OCI-LY7 (cell line): ENCODE measurements at regions not wholly inside any gene's neighbourhood (a gene's known extent, or its start where the extent isn't known, plus 50 kb on each side); places are given as distances from the start of the nearest gene placed in this dataset.

ENCODE experiments used
- BruUV-seq: library from RNA; stranded (reverse); fragments of 400-500 nt; replicated peaks from 2 replicates; lab custom pipeline; 2021; lab: Mats Ljungman, UMichigan
- CTCF ChIA-PET: fragments of 300-600 bp; sonication (Branson Sonifier 250); formaldehyde crosslinking; loops from one replicate; lab custom pipeline; 2022; ENCODE audit warnings: antibody characterized with exemption; ENCODE audit not compliant: unreplicated experiment; lab: Charles Lee
- POLR2A ChIA-PET: fragments of 300-600 bp; sonication (Branson Sonifier 250); formaldehyde crosslinking; loops from one replicate; lab custom pipeline; 2022; ENCODE audit warnings: antibody characterized with exemption; lab: Charles Lee
- DNase-seq: peaks from one replicate; pipeline ENCODE4 v3.0.0-alpha.2; 2015; ENCODE audit warnings: low spot score
- H2AFZ ChIP-seq: fragments of 200-600 bp; sonication (generic), shearing (Covaris generic); 2 replicates; pipeline ENCODE4 v1.6.1; 2014; ENCODE audit warnings: mild to moderate bottlenecking, antibody characterized with exemption, low read length, moderate library complexity
- H3K27ac ChIP-seq: fragments of 200-600 bp; sonication (generic); 2 replicates; pipeline ENCODE4 v1.5.1; 2014; ENCODE audit warnings: mixed run types, low read depth, mild to moderate bottlenecking, moderate library complexity, low read length, inconsistent platforms; ENCODE audit not compliant: poor library complexity, severe bottlenecking
- H3K36me3 ChIP-seq: fragments of 200-600 bp; sonication (generic); 2 replicates; pipeline ENCODE4 v1.6.1; 2014; ENCODE audit warnings: mild to moderate bottlenecking, antibody characterized with exemption, low read length, moderate library complexity, mixed read lengths; ENCODE audit not compliant: insufficient read depth
- H3K4me1 ChIP-seq: fragments of 200-600 bp; sonication (generic); 2 replicates; pipeline ENCODE4 v1.5.1; 2014; ENCODE audit warnings: mild to moderate bottlenecking, low read length; ENCODE audit not compliant: insufficient read depth, poor library complexity, severe bottlenecking
- H3K4me2 ChIP-seq: fragments of 200-600 bp; sonication (generic); 2 replicates; pipeline ENCODE4 v1.6.1; 2014; ENCODE audit warnings: mild to moderate bottlenecking, low read length
- H3K4me3 ChIP-seq: fragments of 200-600 bp; sonication (generic); 2 replicates; pipeline ENCODE4 v1.5.1; 2014; ENCODE audit warnings: mild to moderate bottlenecking, low read depth, low read length; ENCODE audit not compliant: poor library complexity, severe bottlenecking
- H3K79me2 ChIP-seq: fragments of 200-600 bp; sonication (generic); 2 replicates; pipeline ENCODE4 v1.6.1; 2016; ENCODE audit warnings: low read depth, mild to moderate bottlenecking, low read length, moderate library complexity, mixed read lengths; ENCODE audit not compliant: insufficient read depth
- H3K9me2 ChIP-seq: fragments of 200-600 bp; sonication (generic); 2 replicates; pipeline ENCODE4 v1.6.1; 2016; ENCODE audit warnings: mild to moderate bottlenecking, low read length, mixed read lengths; ENCODE audit not compliant: insufficient read depth
- H3K9me3 ChIP-seq: fragments of 200-600 bp; sonication (generic); 2 replicates; pipeline ENCODE4 v1.6.1; 2014; ENCODE audit warnings: mild to moderate bottlenecking, mixed run types, low read length, mixed read lengths
- H4K20me1 ChIP-seq: fragments of 200-600 bp; sonication (generic); 2 replicates; pipeline ENCODE4 v1.6.1; 2014; ENCODE audit warnings: mild to moderate bottlenecking, antibody characterized with exemption, low read length, moderate library complexity, mixed read lengths; ENCODE audit not compliant: insufficient read depth
- EZH2phosphoT487 ChIP-seq: fragments of 200-600 bp; sonication (generic); IDR thresholded peaks from 2 replicates; pipeline ENCODE4 v1.6.1; 2018; ENCODE audit warnings: low read depth, borderline replicate concordance, mild to moderate bottlenecking, mixed run types, antibody characterized with exemption, low read length, moderate library complexity, mixed read lengths
- intact Hi-C: fragments of 100-400 bp; cut with micrococcal nuclease; formaldehyde crosslinking; loops from one replicate; pipeline ENCODE4 v1.10.0; 2022; ENCODE audit not compliant: unreplicated experiment
- TF ChIP-seq, protein P1 (sequence below): fragments of 200-600 bp; sonication (generic); conservative IDR thresholded peaks from 2 replicates; pipeline ENCODE4 v1.5.1; 2014; ENCODE audit warnings: mild to moderate bottlenecking, antibody characterized with exemption, low read length, moderate library complexity, mixed read lengths

DNA sequence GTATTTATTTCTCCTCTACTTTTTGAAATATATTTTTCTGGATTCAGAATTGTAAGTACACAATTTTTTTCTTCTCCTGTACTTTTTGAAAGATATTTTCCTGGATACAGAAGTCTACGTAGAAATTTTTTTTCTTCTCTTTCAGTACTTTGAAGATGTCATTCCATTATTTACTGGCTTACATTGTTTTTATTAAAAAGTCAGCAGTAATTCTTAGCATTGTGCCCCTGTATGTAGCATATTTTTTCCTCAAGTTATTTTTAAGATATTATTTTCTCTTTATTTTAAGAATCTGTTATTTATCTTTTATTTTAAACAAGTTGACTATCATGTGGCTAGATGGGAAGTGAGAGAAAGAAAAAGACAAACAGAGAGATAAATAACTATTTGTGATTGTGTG, 119.0 kb upstream of the NPSR1 start:
- Histone ChIP-seq H3K4me1 (no peaks in the 10 kb centered on the region), H3K27ac (no peak overlapping the region), H2AFZ (no peak overlapping the region), H3K4me3 (no peak overlapping the region), H3K79me2 (no peaks in the 10 kb centered on the region), H3K9me3 (peaks cover 4% of the 10 kb centered on the region; the same call in 1 of the 2 replicates), H3K4me2 (no peak overlapping the region), H3K9me2 (no peaks in the 10 kb centered on the region), H3K36me3 (no peaks in the 10 kb centered on the region), H4K20me1 (no peaks in the 10 kb centered on the region)
- no TSS peak for BruUV-seq
- DNase-seq: no peak
- POLR2A ChIA-PET: no interaction called here
- TF ChIP-seq EZH2phosphoT487: no peak
- TF ChIP-seq, protein P1, sequence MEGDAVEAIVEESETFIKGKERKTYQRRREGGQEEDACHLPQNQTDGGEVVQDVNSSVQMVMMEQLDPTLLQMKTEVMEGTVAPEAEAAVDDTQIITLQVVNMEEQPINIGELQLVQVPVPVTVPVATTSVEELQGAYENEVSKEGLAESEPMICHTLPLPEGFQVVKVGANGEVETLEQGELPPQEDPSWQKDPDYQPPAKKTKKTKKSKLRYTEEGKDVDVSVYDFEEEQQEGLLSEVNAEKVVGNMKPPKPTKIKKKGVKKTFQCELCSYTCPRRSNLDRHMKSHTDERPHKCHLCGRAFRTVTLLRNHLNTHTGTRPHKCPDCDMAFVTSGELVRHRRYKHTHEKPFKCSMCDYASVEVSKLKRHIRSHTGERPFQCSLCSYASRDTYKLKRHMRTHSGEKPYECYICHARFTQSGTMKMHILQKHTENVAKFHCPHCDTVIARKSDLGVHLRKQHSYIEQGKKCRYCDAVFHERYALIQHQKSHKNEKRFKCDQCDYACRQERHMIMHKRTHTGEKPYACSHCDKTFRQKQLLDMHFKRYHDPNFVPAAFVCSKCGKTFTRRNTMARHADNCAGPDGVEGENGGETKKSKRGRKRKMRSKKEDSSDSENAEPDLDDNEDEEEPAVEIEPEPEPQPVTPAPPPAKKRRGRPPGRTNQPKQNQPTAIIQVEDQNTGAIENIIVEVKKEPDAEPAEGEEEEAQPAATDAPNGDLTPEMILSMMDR: no peak
- CTCF ChIA-PET: no interaction called here
- intact Hi-C loops: no loop called here

DNA sequence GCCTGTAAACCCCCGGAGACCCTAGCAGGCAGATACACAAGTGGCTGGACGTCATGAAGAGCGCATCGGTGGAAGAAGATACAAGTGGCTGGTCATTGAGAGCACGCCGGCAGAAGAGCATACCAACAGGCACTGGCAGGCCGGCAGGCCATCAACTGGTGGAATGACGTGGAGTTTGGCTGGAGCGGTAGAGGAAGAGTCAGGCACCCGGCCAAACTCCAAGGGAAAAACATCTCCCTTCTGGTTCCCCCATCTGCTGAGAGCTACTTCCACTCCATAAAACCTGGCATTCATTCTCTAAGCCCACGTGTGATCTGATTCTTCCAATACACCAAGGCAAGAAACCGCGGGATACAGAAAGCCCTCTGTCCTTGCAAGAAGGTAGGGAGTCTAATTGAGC, 113.4 kb upstream of the NPSR1 start:
- Histone ChIP-seq H2AFZ (no peak overlapping the region), H3K9me2 (no peaks in the 10 kb centered on the region), H3K79me2 (no peaks in the 10 kb centered on the region), H3K4me3 (no peak overlapping the region), H3K9me3 (no peaks in the 10 kb centered on the region), H4K20me1 (no peaks in the 10 kb centered on the region), H3K4me2 (no peak overlapping the region), H3K27ac (no peak overlapping the region), H3K4me1 (no peaks in the 10 kb centered on the region), H3K36me3 (no peaks in the 10 kb centered on the region)
- CTCF ChIA-PET: no interaction called here
- DNase-seq: no peak
- no TSS peak for BruUV-seq
- POLR2A ChIA-PET: no interaction called here
- intact Hi-C loops: no loop called here
- TF ChIP-seq EZH2phosphoT487: no peak

DNA sequence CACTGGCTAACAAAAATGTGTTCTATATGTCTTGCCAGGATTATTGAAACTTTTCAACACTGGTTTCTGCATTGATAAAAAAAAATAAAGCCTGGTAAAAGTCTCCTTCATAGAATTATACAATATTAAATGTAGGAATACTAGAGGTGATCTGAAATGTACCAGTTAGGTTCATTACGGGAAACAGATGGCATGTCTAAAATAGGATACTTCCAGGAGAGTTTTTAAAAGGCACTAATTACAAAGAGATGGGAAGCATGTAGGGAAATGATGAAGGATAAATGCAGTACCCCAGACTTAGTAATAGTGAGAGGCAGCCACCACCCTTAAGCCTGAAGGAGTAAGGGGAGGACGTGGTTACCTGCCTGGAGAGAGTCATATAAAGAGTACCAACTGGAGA, 107.0 kb upstream of the NPSR1 start:
- intact Hi-C loops: no loop called here
- Histone ChIP-seq H3K27ac (no peak overlapping the region), H3K9me3 (no peaks in the 10 kb centered on the region), H2AFZ (no peak overlapping the region), H4K20me1 (no peaks in the 10 kb centered on the region), H3K4me3 (no peak overlapping the region), H3K4me2 (no peak overlapping the region), H3K36me3 (no peaks in the 10 kb centered on the region), H3K9me2 (no peaks in the 10 kb centered on the region), H3K79me2 (no peaks in the 10 kb centered on the region), H3K4me1 (no peaks in the 10 kb centered on the region)
- no TSS peak for BruUV-seq
- DNase-seq: no peak
- ChIA-PET CTCF (no interaction called here), POLR2A (no interaction called here)
- no peak for TF ChIP-seq EZH2phosphoT487
- TF ChIP-seq, protein P1: no peak
